A204.1 (cell line): ENCODE measurements at regions not wholly inside any gene's neighbourhood (a gene's known extent, or its start where the extent isn't known, plus 50 kb on each side); places are given as distances from the start of the nearest gene placed in this dataset.
"Not testable (repeated sequence)": the region's sequence is repeated elsewhere in the genome, so short reads cannot be mapped to it uniquely, and the experiment has no call there.

ENCODE experiments used
- FAIRE-seq: peaks from 2 replicates; lab custom pipeline; 2012; peaks lifted over from hg19 to GRCh38; lab: Jason Lieb, UNC

GRCh38 chr3:75446948-75447347 lies 217.2 kb upstream of the FRG2C start:
- FAIRE-seq: not testable (repeated sequence)

- not testable (repeated sequence) for FAIRE-seq
Observed at GRCh38 chr3:75453328-75453727, 210.8 kb upstream of the FRG2C start.

DNA sequence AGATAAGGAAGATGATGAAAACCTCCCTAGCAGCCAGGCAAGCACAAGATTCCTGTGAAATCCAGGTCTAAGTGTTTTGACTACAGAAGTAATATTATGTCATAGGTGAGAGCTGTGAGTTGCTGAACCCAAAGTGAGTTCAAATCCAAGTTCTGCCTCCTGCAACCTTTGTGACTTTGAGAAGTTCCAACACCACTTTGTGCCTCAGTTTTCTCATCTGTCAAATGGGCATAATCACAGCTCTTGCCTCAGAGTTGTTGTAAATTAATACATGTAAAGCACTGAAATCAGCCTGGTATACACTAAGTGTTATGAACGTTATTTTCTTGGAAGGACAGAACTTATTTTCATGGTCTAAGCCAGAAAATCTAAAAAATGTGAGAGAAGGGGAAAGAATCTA lies 210.3 kb upstream of the FRG2C start:
- FAIRE-seq: not testable (repeated sequence)

DNA sequence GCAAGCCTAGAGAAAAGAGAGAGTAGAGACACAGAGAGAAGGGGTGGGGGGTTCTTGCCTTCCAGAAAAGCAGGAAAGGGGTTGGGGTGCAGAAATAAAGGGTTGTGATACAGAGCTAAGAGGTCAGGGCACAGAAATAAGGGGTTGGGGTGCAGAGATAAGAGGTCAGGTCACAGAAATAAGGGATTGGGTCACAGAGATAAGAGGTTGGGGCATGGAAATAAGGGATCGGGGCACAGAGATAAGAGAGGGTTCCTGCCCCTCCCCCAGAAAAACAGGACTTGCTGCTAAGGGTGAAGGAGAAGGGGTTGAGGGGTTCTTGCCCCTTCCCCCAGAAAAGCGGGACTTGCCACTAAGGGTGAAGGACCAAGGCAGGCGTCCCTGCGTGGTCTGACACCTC lies 189.6 kb upstream of the FRG2C start:
- FAIRE-seq: not testable (repeated sequence)

DNA sequence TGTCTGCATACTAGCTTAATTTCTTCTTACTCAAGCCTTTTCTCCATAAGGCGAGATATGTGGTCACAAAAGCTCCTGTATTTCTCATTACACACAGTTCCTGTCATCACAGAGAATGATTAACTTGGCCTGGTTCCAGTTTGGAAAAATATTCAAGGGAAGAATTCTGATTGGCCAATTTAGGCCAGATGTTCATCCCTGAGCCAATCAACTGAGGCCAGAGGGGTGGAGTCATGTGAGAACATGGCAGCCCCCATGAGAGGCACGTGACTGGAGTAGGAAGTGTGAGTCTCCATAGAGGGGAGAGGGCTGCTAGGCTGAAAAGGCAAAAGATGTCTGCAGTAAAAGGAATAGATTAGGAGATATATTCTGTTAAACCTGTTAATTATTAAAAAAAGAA lies 167.5 kb upstream of the FRG2C start:
- not testable (repeated sequence) for FAIRE-seq

DNA sequence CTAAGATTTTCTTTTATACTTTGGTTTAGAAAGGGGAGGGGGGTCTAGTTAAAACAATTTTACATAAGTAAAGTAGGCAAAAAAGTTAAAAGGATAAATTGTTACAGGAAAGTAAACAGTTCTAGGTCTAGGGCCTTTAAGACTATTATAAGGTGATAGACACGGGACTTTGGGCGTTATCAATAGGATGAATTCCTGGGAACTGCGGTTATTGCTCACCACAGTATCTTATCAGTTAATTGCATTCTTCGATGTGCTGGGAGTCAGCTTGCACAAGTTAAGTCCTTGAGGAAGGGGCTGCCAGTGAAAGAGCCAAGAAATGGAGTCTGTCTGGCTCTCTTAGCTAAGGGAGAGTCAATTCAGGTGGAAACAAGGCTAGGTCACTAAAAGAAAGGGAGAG lies 163.8 kb upstream of the FRG2C start:
- not testable (repeated sequence) for FAIRE-seq

DNA sequence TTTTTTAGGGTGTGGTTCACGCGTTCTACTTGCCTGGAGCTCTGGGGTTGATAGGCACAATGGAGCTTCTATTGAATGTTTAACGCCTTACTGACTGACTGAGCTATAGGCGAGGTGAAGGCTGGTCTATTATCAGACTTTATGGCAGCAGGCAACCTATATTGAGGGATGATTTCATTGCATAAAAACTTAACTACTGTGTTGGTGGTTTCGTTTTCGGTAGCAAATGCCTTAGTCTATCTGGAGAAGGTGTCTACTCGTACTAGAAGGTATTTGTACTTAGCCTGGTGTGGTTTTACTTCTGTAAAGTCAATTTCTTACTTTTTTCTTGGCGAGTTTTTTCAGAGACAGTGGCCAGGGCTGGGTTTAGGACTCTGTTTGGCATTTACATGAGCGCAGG lies 162.0 kb upstream of the FRG2C start:
- not testable (repeated sequence) for FAIRE-seq

- not testable (repeated sequence) for FAIRE-seq
Observed at GRCh38 chr3:75502769-75503756, 161.1 kb upstream of the FRG2C start.

DNA sequence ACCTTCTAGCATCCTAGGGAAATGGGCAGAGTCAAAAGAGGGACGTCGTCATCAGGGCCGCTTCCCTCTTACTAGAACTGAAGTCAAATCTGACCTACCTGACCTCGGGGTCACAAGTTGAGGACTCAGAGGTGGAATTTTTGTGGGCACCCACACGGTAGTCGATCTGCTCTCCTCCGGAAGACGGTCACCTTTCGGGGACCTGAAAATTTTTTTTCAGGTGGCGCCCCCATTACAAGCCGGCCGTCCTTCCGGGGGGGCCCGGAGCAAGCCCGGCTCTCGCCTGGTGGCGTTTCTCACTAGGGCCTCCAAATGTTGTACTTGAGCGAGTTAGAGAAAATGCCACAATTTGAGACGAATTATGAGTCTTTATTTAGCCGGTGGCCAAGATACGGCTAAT lies 157.5 kb upstream of the FRG2C start:
- no peak for FAIRE-seq

- not testable (repeated sequence) for FAIRE-seq
Observed at GRCh38 chr3:75507956-75508355, 156.2 kb upstream of the FRG2C start.

DNA sequence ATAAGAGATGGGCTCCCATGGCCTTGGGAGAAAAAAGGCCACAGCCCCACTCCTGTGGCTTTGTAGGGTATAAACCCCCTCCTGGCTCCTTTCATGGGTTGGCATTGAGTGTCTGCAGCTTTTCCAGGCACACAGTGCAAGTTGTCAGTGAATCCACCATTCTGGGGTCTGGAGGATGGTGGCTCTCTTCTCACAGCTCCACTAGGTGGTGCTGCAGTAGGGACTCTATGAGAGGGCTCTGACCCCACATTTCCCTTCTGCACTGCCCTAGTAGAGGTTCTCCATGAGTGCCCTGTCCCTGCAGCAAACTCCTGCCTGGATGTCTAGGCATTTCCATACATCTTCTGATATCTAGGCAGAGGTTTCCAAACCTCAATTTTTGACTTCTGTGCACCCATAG lies 136.5 kb upstream of the FRG2C start:
- not testable (repeated sequence) for FAIRE-seq

GRCh38 chr3:75552095-75552494 lies 112.0 kb upstream of the FRG2C start:
- not testable (repeated sequence) for FAIRE-seq

GRCh38 chr3:75564427-75564826 lies 99.7 kb upstream of the FRG2C start:
- FAIRE-seq: not testable (repeated sequence)

- not testable (repeated sequence) for FAIRE-seq
Observed at GRCh38 chr3:75572303-75572702, 91.8 kb upstream of the FRG2C start.

- not testable (repeated sequence) for FAIRE-seq
Observed at GRCh38 chr3:75579091-75579490, 85.0 kb upstream of the FRG2C start.

DNA sequence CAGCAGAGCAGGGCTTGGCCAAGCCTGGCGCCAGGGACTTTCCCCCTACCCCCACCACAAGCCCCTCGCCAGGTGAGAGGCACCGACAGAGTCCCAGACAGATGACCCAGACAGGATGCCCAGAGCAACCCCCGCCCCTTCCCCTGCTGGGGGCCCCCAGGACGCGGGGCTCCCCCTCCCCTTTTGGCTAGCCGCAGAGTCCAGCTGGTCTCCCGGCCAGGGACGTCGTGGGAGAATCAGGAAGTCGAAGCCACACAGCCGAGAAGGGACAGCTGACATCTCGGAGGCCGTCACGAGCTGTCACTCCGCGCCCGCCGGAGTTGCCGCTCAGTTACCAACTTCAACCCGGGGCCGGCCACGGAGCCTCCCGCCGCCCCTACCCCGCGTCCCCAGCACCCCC lies 84.6 kb upstream of the FRG2C start:
- not testable (repeated sequence) for FAIRE-seq

GRCh38 chr3:75579981-75580782 lies 83.9 kb upstream of the FRG2C start:
- not testable (repeated sequence) for FAIRE-seq

DNA sequence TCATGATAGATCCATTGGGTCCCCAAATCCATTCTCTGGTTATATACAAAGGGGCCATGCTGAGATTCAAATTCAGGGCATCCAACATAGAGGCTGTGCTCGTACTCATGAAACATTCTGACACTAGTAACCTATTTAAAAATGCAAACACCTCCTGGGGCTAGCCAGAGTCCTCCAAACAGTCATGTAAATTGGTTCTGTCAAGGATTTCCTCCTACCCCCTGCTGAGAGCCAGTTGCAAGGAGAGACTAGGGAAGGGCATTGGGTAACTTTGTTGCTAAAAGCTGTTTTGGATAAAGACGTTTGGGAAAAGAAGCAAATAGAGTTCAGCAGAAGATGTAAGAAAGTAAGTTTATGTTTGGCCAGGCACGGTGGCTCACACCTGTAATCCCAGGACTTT lies 81.6 kb upstream of the FRG2C start:
- FAIRE-seq: not testable (repeated sequence)

DNA sequence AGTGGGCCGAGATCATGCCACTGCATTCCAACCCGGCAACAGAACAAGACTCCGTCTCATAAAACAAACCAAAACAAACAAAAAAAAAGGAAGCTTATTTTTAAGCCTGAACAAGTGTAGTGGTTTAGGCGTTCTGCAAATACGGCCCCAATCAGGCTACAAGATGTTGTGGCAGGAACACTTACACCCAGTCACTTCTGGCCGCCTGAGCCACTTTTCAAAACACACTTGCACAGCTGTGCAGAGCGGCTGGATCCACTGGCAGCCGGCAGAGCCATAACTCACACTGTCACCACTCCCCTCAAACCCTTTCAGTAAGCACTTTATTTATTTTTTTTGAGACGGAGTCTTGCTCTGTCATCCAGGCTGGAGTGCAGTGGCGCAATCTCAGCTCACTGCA lies 81.0 kb upstream of the FRG2C start:
- FAIRE-seq: not testable (repeated sequence)

DNA sequence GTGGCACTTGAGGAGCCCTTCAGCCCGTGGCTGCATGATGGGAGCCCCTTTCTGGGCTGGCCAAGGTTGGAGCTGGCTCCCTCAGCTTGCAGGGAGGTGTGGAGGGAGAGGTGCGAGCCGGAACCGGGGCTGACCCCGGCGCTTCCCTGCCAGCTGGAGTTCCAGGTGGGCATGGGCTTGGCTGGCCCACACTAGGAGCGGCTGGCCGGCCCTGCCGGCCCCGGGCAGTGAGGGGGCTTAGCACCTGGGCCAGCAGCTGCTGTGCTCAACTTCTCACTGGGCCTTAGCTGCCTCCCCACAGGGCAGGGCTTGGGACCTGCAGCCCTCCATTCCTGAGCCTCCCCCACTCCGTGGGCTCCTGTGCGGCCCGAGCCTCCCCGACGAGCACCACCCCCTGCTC lies 76.4 kb upstream of the FRG2C start:
- FAIRE-seq: not testable (repeated sequence)

GRCh38 chr3:75590382-75590781 lies 73.7 kb upstream of the FRG2C start:
- FAIRE-seq: not testable (repeated sequence)

- not testable (repeated sequence) for FAIRE-seq
Observed at GRCh38 chr3:75604286-75604934, 59.7 kb upstream of the FRG2C start.
